ENCODE measurements at regions not wholly inside any gene's neighbourhood (a gene's known extent, or its start where the extent isn't known, plus 50 kb on each side); places are given as distances from the start of the nearest gene placed in this dataset.

- H3K27me3 ChIP-seq (ENCODE audit: control insufficient read depth, insufficient read depth, low read length): no peaks in the 10 kb centered on the region
- H3K4me3 ChIP-seq (ENCODE audit: low read depth, low read length): no peak overlapping the region
- H3K9me3 ChIP-seq (ENCODE audit: control insufficient read depth, insufficient read depth, low read length): no peaks in the 10 kb centered on the region
- no peak overlapping the region for H3K9ac ChIP-seq (ENCODE audit: low read depth, low read length)
- no peaks in the 10 kb centered on the region for H3K4me1 ChIP-seq (ENCODE audit: control insufficient read depth, insufficient read depth, low read length)
- no peaks in the 10 kb centered on the region for H3K36me3 ChIP-seq (ENCODE audit: control insufficient read depth, insufficient read depth, low read length)
Measured at GRCh38 chr3:106184540-106185457, 316.0 kb upstream of the CBLB start.

- Histone ChIP-seq H3K27me3 (ENCODE audit: control insufficient read depth, insufficient read depth, low read length) (no peaks in the 10 kb centered on the region), H3K36me3 (ENCODE audit: control insufficient read depth, insufficient read depth, low read length) (no peaks in the 10 kb centered on the region), H3K9me3 (ENCODE audit: control insufficient read depth, insufficient read depth, low read length) (no peaks in the 10 kb centered on the region), H3K9ac (ENCODE audit: low read depth, low read length) (no peak overlapping the region), H3K4me1 (ENCODE audit: control insufficient read depth, insufficient read depth, low read length) (no peaks in the 10 kb centered on the region), H3K4me3 (ENCODE audit: low read depth, low read length) (no peak overlapping the region)
Measured at GRCh38 chr3:106185949-106186348, 317.1 kb upstream of the CBLB start.

DNA sequence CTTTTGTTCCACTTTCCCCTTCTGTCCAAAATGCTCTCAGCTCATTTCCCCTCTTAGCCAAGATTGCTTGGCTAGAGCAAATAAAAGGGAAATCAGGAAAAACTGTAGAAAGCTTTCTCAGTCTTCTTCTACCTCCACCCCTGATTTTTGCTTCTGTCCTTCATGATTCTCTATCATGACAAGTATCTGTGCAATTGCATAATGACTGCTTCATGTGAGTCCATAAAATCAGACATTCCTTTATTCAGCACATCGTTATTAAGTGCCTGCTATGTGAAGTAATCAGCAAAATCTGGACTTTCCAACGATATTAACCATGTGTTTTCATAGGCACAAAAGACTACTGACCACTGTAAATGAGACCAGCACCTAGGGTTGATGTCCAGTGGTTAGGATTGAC lies 321.5 kb upstream of the CBLB start:
- H3K36me3 ChIP-seq (ENCODE audit: control insufficient read depth, insufficient read depth, low read length): no peaks in the 10 kb centered on the region
- H3K4me1 ChIP-seq (ENCODE audit: control insufficient read depth, insufficient read depth, low read length): no peaks in the 10 kb centered on the region

GRCh38 chr3:106191211-106191610 lies 322.4 kb upstream of the CBLB start:
- Histone ChIP-seq H3K4me3 (ENCODE audit: low read depth, low read length) (no peak overlapping the region), H3K27me3 (ENCODE audit: control insufficient read depth, insufficient read depth, low read length) (no peaks in the 10 kb centered on the region), H3K9ac (ENCODE audit: low read depth, low read length) (no peak overlapping the region), H3K36me3 (ENCODE audit: control insufficient read depth, insufficient read depth, low read length) (no peaks in the 10 kb centered on the region), H3K4me1 (ENCODE audit: control insufficient read depth, insufficient read depth, low read length) (no peaks in the 10 kb centered on the region), H3K9me3 (ENCODE audit: control insufficient read depth, insufficient read depth, low read length) (no peaks in the 10 kb centered on the region)

More for the DNA sequence above, 321.5 kb upstream of the CBLB start:
- Histone ChIP-seq H3K27me3 (ENCODE audit: control insufficient read depth, insufficient read depth, low read length) (no peaks in the 10 kb centered on the region), H3K9ac (ENCODE audit: low read depth, low read length) (no peak overlapping the region), H3K4me3 (ENCODE audit: low read depth, low read length) (no peak overlapping the region), H3K9me3 (ENCODE audit: control insufficient read depth, insufficient read depth, low read length) (no peaks in the 10 kb centered on the region)

- Histone ChIP-seq H3K27me3 (ENCODE audit: control insufficient read depth, insufficient read depth, low read length) (no peaks in the 10 kb centered on the region), H3K36me3 (ENCODE audit: control insufficient read depth, insufficient read depth, low read length) (no peaks in the 10 kb centered on the region), H3K4me3 (ENCODE audit: low read depth, low read length) (no peak overlapping the region), H3K4me1 (ENCODE audit: control insufficient read depth, insufficient read depth, low read length) (no peaks in the 10 kb centered on the region), H3K9ac (ENCODE audit: low read depth, low read length) (no peak overlapping the region), H3K9me3 (ENCODE audit: control insufficient read depth, insufficient read depth, low read length) (no peaks in the 10 kb centered on the region)
Measured at GRCh38 chr3:106191913-106192312, 323.1 kb upstream of the CBLB start.

- Histone ChIP-seq H3K4me3 (ENCODE audit: low read depth, low read length) (no peak overlapping the region), H3K36me3 (ENCODE audit: control insufficient read depth, insufficient read depth, low read length) (no peaks in the 10 kb centered on the region), H3K9me3 (ENCODE audit: control insufficient read depth, insufficient read depth, low read length) (no peaks in the 10 kb centered on the region), H3K27me3 (ENCODE audit: control insufficient read depth, insufficient read depth, low read length) (no peaks in the 10 kb centered on the region), H3K4me1 (ENCODE audit: control insufficient read depth, insufficient read depth, low read length) (no peaks in the 10 kb centered on the region), H3K9ac (ENCODE audit: low read depth, low read length) (no peak overlapping the region)
Measured at GRCh38 chr3:106193876-106194275, 325.1 kb upstream of the CBLB start.

- Histone ChIP-seq H3K4me1 (ENCODE audit: control insufficient read depth, insufficient read depth, low read length) (no peaks in the 10 kb centered on the region), H3K36me3 (ENCODE audit: control insufficient read depth, insufficient read depth, low read length) (no peaks in the 10 kb centered on the region), H3K4me3 (ENCODE audit: low read depth, low read length) (no peak overlapping the region), H3K9me3 (ENCODE audit: control insufficient read depth, insufficient read depth, low read length) (no peaks in the 10 kb centered on the region), H3K9ac (ENCODE audit: low read depth, low read length) (no peak overlapping the region), H3K27me3 (ENCODE audit: control insufficient read depth, insufficient read depth, low read length) (no peaks in the 10 kb centered on the region)
Measured at GRCh38 chr3:106194726-106195125, 325.9 kb upstream of the CBLB start.

GRCh38 chr3:106197532-106198194 lies 328.9 kb upstream of the CBLB start:
- H3K9ac ChIP-seq (ENCODE audit: low read depth, low read length): no peak overlapping the region
- H3K9me3 ChIP-seq (ENCODE audit: control insufficient read depth, insufficient read depth, low read length): no peaks in the 10 kb centered on the region
- no peaks in the 10 kb centered on the region for H3K4me1 ChIP-seq (ENCODE audit: control insufficient read depth, insufficient read depth, low read length)
- H3K4me3 ChIP-seq (ENCODE audit: low read depth, low read length): no peak overlapping the region
- no peaks in the 10 kb centered on the region for H3K36me3 ChIP-seq (ENCODE audit: control insufficient read depth, insufficient read depth, low read length)
- no peaks in the 10 kb centered on the region for H3K27me3 ChIP-seq (ENCODE audit: control insufficient read depth, insufficient read depth, low read length)

DNA sequence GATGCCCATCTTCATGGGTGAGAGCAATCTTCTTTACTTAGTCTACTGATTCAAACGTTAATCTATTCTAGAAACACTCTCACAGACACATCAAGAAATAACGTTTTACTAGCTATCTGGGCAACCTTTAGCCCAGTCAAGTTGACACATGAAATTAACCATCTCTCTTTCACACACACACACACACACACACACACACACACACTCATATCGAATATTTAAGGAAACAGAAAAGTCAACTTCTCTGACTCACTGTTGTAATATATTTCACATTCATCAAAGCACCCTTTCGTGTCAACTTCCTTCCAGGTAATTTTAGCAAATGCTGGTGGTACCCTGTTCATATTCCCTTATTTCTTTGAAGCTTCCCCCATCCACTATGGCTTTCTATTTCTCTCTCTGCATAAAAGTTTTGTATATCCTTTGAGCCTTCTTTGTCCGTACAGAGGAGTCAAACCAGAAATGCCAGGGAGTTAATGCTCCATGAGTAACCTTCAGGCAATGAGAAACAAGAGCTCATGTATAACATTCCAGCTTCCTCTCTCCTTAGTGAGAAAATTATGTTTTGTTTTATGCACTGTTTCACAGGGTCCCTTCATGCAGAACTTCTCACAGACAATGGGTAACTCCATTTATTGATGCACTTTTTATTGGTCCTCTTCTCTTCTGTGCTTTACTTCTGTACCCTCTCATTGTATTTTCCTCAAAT lies 335.5 kb upstream of the CBLB start:
- Histone ChIP-seq H3K9ac (ENCODE audit: low read depth, low read length) (no peak overlapping the region), H3K4me1 (ENCODE audit: control insufficient read depth, insufficient read depth, low read length) (no peaks in the 10 kb centered on the region), H3K36me3 (ENCODE audit: control insufficient read depth, insufficient read depth, low read length) (no peaks in the 10 kb centered on the region), H3K4me3 (ENCODE audit: low read depth, low read length) (no peak overlapping the region), H3K9me3 (ENCODE audit: control insufficient read depth, insufficient read depth, low read length) (no peaks in the 10 kb centered on the region), H3K27me3 (ENCODE audit: control insufficient read depth, insufficient read depth, low read length) (no peaks in the 10 kb centered on the region)

GRCh38 chr3:106206146-106206545 lies 337.3 kb upstream of the CBLB start:
- no peaks in the 10 kb centered on the region for H3K27me3 ChIP-seq (ENCODE audit: control insufficient read depth, insufficient read depth, low read length)
- no peaks in the 10 kb centered on the region for H3K9me3 ChIP-seq (ENCODE audit: control insufficient read depth, insufficient read depth, low read length)
- H3K4me3 ChIP-seq (ENCODE audit: low read depth, low read length): no peak overlapping the region
- no peaks in the 10 kb centered on the region for H3K4me1 ChIP-seq (ENCODE audit: control insufficient read depth, insufficient read depth, low read length)
- H3K36me3 ChIP-seq (ENCODE audit: control insufficient read depth, insufficient read depth, low read length): no peaks in the 10 kb centered on the region
- no peak overlapping the region for H3K9ac ChIP-seq (ENCODE audit: low read depth, low read length)

GRCh38 chr3:106206613-106207012 lies 337.8 kb upstream of the CBLB start:
- Histone ChIP-seq H3K4me3 (ENCODE audit: low read depth, low read length) (no peak overlapping the region), H3K36me3 (ENCODE audit: control insufficient read depth, insufficient read depth, low read length) (no peaks in the 10 kb centered on the region), H3K4me1 (ENCODE audit: control insufficient read depth, insufficient read depth, low read length) (no peaks in the 10 kb centered on the region), H3K9ac (ENCODE audit: low read depth, low read length) (no peak overlapping the region), H3K27me3 (ENCODE audit: control insufficient read depth, insufficient read depth, low read length) (no peaks in the 10 kb centered on the region), H3K9me3 (ENCODE audit: control insufficient read depth, insufficient read depth, low read length) (no peaks in the 10 kb centered on the region)

All from iPS-15b (cell line).